22Rv1 (cell line): ENCODE measurements at regions not wholly inside any gene's neighbourhood (a gene's known extent, or its start where the extent isn't known, plus 50 kb on each side); places are given as distances from the start of the nearest gene placed in this dataset.
"Not testable (repeated sequence)": the region's sequence is repeated elsewhere in the genome, so short reads cannot be mapped to it uniquely, and the experiment has no call there.

ENCODE experiments used
- H3K27ac ChIP-seq: fragments of 450-650 bp; 2 replicates; pipeline ENCODE4 v1.5.1; 2017
- CTCF ChIP-seq: fragments of 450-650 bp; IDR thresholded peaks from 2 replicates; pipeline ENCODE4 v1.5.1; 2017; ENCODE audit warnings: mild to moderate bottlenecking
- ZFX ChIP-seq: fragments of 450-650 bp; IDR thresholded peaks from 2 replicates; pipeline ENCODE4 v1.6.1; 2017; ENCODE audit warnings: antibody characterized with exemption, borderline replicate concordance

- no peak overlapping the region for H3K27ac ChIP-seq
- TF ChIP-seq ZFX (no peak), CTCF (no peak)
Observed at GRCh38 chr3:152677491-152677890, 157.4 kb upstream of the P2RY1 start.

GRCh38 chr3:152682477-152682876, 152.5 kb upstream of the P2RY1 start:
- TF ChIP-seq CTCF, result no peak
- no peak for TF ChIP-seq ZFX
- H3K27ac ChIP-seq, result no peak overlapping the region

- no peak overlapping the region for H3K27ac ChIP-seq
- TF ChIP-seq ZFX (no peak), CTCF (no peak)
Observed at GRCh38 chr3:152683521-152683999, 151.4 kb upstream of the P2RY1 start.

GRCh38 chr3:152684279-152684678, 150.7 kb upstream of the P2RY1 start:
- no peak overlapping the region for H3K27ac ChIP-seq
- no peak for TF ChIP-seq ZFX
- no peak for TF ChIP-seq CTCF

- no peak for TF ChIP-seq CTCF
- no peak overlapping the region for H3K27ac ChIP-seq
Observed at GRCh38 chr3:152688313-152688712, 146.6 kb upstream of the P2RY1 start.

GRCh38 chr3:152692326-152692725, 142.6 kb upstream of the P2RY1 start:
- not testable (repeated sequence) for H3K27ac ChIP-seq

GRCh38 chr3:152693521-152694250, 141.2 kb upstream of the P2RY1 start:
- not testable (repeated sequence) for H3K27ac ChIP-seq

- H3K27ac ChIP-seq, result no peak overlapping the region
- no peak for TF ChIP-seq ZFX
- TF ChIP-seq CTCF, result peak; percentile 5; the same call in 1 of the 2 replicates
Observed at GRCh38 chr3:152695840-152696239, 139.1 kb upstream of the P2RY1 start.
